ENCODE measurements at regions not wholly inside any gene's neighbourhood (a gene's known extent, or its start where the extent isn't known, plus 50 kb on each side); places are given as distances from the start of the nearest gene placed in this dataset.

DNA sequence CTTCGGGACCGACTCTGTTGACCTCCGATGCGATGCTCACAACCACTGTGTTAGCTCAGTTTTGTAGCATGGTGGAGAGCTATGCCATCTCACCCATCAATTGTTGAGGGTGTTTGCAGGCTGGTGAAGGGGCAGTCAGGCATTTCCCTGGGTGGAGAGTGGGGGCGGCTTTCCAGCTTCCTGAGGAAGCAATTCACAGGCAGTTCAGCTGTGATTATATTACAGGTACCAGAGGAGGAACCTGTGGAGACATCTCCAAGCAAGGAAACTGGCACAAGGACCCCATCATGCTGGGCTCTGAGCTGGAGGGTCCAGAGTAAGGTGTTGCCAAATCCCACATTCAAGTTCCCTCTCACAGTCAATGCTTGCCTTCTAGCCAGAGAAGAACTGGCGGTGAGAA lies 166.0 kb upstream of the ZNF536 start:
- no peak for TF ChIP-seq POLR2A (IDR thresholded peaks at IDR 0.05; ENCODE audit: low read depth, low read length)
- TF ChIP-seq CTCF (conservative IDR thresholded peaks at IDR 0.05; ENCODE audit: low read depth, low read length): no peak
- TF ChIP-seq BHLHE40 (IDR thresholded peaks at IDR 0.05; ENCODE audit: low read depth, low read length): no peak
- no peak for TF ChIP-seq FOS (IDR thresholded peaks at IDR 0.05; ENCODE audit: low read depth, low read length)
- TF ChIP-seq MAZ (IDR thresholded peaks at IDR 0.05; ENCODE audit: borderline replicate concordance, low read depth, low read length): no peak
- no peak for TF ChIP-seq USF2 (IDR thresholded peaks at IDR 0.05; ENCODE audit: low read depth, low read length)
- TF ChIP-seq ELK1 (IDR thresholded peaks at IDR 0.05; ENCODE audit: borderline replicate concordance, low read depth, low read length): no peak
- no peak for TF ChIP-seq SMC3 (IDR thresholded peaks at IDR 0.05; ENCODE audit: low read depth, low read length)
- no peak for TF ChIP-seq MXI1 (IDR thresholded peaks at IDR 0.05; ENCODE audit: borderline replicate concordance, low read depth, low read length)

Data from IMR-90 (cell line).